ENCODE measurements at regions not wholly inside any gene's neighbourhood (a gene's known extent, or its start where the extent isn't known, plus 50 kb on each side); places are given as distances from the start of the nearest gene placed in this dataset.

GRCh38 chr1:95506736-95507414 lies 272.9 kb downstream of the RWDD3 start:
- TF ChIP-seq PTBP1 (IDR thresholded peaks at IDR 0.05; ENCODE audit: low read depth, low read length, poor library complexity, severe bottlenecking) (no peak), ZNF501 (CRISPR knock-in tag; IDR thresholded peaks at IDR 0.05) (no peak), TBL1XR1 (IDR thresholded peaks at IDR 0.05; ENCODE audit: borderline replicate concordance, low read length, partially characterized antibody) (no peak), ZBTB10 (CRISPR knock-in tag; IDR thresholded peaks at IDR 0.05; ENCODE audit: borderline replicate concordance) (no peak), POLR2A (IDR thresholded peaks at IDR 0.05; ENCODE audit: insufficient read depth in 1 of 2, low read depth in 2 of 2, low read length in 2 of 2) (no peak), ZBTB8A (CRISPR knock-in tag; IDR thresholded peaks at IDR 0.05; ENCODE audit: borderline replicate concordance, low read depth) (no peak), UBTF (CRISPR knock-in tag; IDR thresholded peaks at IDR 0.05) (no peak), CAMTA2 (CRISPR knock-in tag; IDR thresholded peaks at IDR 0.05; ENCODE audit: borderline replicate concordance) (no peak), EED (CRISPR knock-in tag; IDR thresholded peaks at IDR 0.05) (no peak), ZFX (CRISPR knock-in tag; IDR thresholded peaks at IDR 0.05; ENCODE audit: low read depth) (no peak), ZBTB38 (CRISPR knock-in tag; IDR thresholded peaks at IDR 0.05) (no peak)
- TF ChIP-seq, protein P1, sequence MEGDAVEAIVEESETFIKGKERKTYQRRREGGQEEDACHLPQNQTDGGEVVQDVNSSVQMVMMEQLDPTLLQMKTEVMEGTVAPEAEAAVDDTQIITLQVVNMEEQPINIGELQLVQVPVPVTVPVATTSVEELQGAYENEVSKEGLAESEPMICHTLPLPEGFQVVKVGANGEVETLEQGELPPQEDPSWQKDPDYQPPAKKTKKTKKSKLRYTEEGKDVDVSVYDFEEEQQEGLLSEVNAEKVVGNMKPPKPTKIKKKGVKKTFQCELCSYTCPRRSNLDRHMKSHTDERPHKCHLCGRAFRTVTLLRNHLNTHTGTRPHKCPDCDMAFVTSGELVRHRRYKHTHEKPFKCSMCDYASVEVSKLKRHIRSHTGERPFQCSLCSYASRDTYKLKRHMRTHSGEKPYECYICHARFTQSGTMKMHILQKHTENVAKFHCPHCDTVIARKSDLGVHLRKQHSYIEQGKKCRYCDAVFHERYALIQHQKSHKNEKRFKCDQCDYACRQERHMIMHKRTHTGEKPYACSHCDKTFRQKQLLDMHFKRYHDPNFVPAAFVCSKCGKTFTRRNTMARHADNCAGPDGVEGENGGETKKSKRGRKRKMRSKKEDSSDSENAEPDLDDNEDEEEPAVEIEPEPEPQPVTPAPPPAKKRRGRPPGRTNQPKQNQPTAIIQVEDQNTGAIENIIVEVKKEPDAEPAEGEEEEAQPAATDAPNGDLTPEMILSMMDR (CRISPR knock-in tag; IDR thresholded peaks at IDR 0.05): no peak
- TF ChIP-seq, protein P2, sequence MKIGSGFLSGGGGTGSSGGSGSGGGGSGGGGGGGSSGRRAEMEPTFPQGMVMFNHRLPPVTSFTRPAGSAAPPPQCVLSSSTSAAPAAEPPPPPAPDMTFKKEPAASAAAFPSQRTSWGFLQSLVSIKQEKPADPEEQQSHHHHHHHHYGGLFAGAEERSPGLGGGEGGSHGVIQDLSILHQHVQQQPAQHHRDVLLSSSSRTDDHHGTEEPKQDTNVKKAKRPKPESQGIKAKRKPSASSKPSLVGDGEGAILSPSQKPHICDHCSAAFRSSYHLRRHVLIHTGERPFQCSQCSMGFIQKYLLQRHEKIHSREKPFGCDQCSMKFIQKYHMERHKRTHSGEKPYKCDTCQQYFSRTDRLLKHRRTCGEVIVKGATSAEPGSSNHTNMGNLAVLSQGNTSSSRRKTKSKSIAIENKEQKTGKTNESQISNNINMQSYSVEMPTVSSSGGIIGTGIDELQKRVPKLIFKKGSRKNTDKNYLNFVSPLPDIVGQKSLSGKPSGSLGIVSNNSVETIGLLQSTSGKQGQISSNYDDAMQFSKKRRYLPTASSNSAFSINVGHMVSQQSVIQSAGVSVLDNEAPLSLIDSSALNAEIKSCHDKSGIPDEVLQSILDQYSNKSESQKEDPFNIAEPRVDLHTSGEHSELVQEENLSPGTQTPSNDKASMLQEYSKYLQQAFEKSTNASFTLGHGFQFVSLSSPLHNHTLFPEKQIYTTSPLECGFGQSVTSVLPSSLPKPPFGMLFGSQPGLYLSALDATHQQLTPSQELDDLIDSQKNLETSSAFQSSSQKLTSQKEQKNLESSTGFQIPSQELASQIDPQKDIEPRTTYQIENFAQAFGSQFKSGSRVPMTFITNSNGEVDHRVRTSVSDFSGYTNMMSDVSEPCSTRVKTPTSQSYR (CRISPR knock-in tag; IDR thresholded peaks at IDR 0.05; ENCODE audit: borderline replicate concordance): no peak
